T1000 (cell line): ENCODE measurements at regions not wholly inside any gene's neighbourhood (a gene's known extent, or its start where the extent isn't known, plus 50 kb on each side); places are given as distances from the start of the nearest gene placed in this dataset.

ENCODE experiments used
- DNase-seq: peaks from one replicate; lab custom pipeline; 2025; ENCODE audit warnings: mixed read lengths; lab: John Stamatoyannopoulos, UW

DNA sequence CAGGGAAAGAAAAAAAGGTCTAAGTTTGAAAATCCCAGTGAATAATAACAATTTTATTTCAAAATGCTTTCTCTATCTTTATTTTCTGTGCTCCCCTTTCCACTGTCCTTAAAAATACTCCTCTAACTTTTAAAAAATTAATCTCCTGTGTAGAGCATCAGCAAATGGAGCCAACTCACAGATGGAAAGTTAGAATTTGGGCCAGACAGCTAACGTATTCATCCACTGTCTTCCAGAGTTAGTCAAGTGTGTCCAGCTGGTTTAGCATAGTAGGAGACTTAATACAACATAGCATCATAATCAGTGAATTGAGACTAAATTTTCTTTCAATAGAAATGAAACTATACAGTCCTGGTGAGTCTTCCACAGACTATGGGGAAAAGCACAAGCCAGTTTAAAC lies 419.0 kb upstream of the LRRC7 start:
- DNase-seq: no peak

DNA sequence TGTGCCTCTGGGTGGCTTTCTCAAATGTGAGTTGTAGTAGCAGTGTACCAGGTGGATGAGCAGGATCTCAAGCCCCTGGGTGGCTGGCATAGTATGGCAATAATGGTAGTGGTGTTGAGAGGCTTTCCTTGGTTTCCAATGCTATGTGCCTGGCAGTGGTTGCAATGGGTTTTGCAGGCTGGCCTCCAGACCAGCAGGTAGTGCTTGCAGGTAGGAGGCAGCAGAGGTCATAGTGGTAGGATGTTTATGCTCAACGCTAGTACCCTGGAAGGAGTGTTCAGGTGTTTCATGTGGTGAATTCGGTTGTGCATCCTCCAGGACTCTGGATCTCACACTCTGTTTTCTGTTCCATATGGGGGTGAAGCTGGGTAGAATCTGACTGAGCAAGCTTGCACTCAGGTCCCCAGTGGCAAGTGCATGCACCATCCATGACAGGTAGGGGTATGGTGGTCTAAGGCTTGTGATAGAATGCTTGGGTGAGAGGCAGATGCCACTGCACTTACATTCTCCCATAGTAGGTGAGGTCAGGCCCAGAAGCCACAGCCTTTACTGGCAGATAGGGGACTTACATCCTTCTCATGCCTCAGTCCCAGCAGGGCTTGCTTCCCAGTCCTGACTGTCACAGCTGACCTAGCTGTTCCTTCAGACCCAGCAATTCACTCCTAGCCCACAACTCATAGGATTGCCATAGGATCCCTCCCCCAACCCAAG lies 410.5 kb upstream of the LRRC7 start:
- DNase-seq: no peak

DNA sequence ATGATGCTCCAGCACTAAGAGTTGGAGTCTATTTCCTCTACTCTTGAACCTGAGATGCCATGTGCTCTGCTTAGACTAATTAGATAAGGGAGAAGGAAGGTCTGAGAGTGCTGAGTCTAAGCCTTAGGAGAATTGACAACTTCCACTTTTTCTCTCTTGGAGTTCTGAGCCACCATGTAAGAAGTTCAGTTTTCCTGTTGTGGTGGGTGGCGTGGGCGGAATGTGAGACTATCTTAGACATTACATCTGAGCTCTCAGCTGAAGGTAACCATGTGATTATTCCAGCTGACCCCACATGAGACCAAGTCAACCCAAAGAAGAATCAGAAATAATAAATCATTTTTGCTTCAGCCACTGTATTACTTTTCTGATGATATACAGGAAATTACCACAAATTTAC lies 404.5 kb upstream of the LRRC7 start:
- DNase-seq: no peak

DNA sequence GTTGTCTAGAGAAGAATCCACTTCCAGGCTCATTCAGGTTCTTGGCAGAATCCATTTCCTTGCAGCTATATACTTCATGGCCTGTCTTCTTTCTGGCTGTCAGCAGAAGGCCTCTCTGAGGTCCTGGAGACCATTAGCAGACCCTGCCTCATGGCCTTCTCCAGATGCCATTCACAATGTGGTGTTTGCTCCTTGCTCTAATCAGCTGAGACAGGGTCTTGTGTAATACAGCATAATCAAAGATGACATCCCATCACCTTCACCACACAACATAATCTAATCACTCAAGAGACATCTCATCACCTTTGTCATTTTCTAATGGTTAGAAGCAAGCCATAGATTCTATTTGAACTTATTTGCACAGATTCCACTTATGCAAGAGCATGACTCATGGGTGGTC lies 403.9 kb upstream of the LRRC7 start:
- DNase-seq: no peak

DNA sequence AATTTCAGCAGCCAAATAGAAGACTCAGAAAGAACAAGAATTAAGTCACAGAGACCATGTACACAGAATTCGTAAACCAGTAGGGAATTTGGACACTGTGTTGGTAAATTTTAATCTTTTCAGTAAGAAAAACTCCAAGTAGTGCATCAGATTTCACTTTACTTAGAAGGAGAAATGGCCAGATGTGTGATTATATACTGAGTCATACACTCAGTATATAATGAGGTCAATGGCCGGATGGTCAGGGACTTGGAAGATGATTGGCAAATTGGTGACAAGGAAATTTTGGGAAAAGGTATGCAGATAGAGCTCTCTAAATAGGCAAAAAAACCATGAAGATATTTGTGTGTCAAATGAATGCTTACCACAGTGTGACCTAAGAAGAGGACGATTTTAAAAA lies 399.8 kb upstream of the LRRC7 start:
- no peak for DNase-seq

DNA sequence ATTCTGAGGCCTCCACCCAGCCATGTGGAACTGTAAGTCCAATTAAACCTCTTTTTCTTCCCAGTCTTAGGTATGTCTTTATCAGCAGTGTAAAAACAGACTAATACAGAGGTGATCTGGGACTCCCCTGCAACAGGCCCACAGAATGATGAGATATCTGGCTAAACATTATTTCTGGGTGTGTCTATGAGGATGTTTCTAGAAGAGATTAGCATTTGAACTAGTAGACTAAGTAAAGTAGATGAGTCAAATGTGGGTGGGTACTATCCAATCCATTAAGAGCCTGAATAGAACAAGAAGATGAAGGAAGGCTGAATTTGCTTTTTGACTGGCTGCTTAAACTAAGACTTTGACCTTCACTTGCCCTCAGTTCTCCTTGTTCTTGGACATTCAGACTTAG lies 396.5 kb upstream of the LRRC7 start:
- DNase-seq: no peak

DNA sequence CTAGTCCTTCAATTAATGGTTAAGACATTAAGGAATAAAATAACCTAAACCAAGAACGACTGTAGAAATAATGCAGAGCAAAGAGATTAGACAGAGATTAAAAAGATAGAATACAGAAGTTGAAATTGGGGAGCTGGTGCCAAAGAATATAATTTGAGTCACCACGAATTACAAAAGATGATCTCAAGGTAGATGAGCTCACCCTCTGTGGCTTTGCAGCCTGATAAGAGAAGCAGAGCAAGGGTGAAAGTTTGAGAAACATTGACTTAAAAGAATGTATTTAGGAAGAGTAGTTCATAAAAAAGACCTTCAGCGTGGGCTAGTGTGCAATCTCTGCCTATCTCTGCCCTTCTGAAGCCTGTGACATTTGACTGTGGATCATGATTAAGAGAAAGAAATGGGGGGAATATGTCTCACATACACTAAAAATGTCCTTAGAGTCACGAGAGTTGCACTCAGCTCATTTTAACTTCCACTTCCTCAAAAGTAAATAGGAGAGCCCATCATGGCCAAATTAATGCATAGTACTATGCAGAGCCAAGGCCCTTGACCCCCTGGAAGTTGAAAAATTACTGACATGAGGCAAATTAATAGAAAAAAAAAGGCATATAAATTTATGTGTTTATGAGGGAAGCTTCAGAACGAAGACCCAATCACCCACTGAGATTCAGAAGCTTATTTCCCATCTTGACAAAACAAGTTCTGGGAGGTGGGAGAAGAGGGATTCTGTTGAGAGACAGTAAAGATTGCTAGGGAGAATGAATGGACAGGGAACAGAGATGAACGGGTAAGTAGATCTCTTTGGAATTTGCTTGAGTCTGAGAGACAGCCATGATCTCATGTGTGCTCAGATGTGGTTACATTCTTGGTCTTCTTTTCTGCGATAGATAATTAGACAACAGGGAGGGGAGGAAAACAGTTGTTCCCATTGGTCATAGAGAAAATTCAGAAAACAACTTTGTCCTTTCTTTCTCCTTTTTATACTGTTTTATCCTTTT lies 395.4 kb upstream of the LRRC7 start:
- peak; percentile 3 for DNase-seq

DNA sequence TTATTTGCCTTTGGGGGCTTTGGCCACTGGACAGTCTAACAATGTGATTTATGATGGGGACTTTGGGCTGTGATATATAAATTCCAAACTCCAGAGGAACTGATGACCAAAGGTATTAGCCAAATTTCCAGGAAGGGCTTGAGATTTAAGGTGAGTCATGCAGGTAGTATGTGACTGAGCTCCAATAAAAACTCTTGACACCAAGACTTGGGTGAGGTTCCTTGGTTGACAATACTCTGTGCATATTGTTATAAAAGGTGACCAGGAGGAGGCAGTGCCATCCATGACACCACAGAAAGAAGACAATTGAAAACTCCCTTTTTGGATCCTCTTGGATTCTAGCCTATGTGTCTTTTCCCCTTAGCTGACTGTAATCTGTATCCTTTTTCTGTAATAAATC lies 392.7 kb upstream of the LRRC7 start:
- no peak for DNase-seq

DNA sequence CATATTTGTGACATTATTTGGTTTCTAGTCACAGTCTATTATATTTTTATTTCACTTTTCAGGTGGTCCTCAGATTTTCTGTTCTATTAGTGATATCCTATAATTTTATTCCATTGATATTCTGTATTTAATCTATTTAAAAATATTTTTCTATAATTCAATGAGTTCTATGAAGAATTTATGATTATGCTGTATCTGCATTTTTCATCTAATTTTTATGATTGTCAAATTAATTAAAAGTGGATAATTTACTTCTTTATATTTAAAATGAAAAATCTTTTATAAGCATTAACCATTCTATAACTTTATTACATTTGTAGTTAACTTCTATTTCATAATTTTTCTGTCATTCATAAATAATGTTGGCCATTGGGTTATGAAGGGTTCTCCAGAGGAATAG lies 387.4 kb upstream of the LRRC7 start:
- no peak for DNase-seq

DNA sequence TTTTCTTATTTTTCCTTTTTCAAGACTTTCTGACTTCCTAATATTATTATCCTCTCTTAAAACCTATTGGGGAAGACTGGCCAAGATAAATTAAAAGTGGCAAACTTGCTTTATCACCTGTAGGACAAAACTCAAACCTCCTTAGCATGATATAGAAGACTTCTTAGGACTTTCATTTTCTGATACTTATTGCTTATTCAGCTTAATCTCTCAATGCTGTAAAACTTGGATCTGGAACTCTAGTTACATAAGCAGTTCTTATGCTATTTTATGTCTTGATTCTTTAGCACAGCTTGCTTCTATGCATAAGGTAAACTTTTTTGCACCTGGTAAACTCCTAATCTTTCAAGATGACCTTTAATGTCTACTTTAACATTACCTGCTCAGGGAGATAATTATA lies 382.3 kb upstream of the LRRC7 start:
- no peak for DNase-seq

DNA sequence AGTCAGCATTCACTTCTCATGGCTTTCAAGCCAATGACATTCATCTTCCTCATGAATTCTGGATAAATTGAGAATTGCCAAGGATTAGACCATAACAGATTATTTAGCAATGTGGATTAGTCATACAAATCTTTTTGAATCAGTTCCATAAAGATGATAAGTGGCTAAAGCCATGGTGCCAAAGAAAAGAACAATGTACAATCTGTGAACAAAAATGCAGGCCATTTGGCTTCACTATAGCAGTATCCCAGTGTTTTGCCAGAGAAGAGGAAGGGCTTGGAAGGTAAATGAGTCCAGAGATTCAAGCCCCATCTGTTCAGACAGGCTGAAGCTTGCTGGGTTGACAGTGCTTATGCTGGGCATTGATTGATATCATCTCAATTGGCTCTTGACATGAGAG lies 376.4 kb upstream of the LRRC7 start:
- DNase-seq: no peak

DNA sequence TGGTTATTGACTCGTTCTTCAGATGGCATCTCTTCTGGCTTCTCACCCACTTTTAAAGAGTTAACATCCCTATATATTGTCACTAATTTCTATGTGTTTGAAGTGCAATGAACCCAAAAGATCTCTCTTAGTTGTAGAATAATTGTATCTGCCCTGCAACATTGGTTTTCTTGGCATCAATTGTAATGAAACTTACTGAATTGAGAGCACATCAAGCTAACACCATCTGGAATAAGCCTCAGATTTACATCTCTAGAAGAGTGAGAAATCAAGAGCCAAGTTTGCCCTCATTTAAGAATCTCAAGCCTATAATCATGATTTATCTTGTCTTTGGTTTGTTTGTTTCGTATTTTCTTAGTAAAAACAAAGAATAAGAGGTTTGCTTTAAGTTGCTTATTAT lies 372.6 kb upstream of the LRRC7 start:
- DNase-seq: no peak

DNA sequence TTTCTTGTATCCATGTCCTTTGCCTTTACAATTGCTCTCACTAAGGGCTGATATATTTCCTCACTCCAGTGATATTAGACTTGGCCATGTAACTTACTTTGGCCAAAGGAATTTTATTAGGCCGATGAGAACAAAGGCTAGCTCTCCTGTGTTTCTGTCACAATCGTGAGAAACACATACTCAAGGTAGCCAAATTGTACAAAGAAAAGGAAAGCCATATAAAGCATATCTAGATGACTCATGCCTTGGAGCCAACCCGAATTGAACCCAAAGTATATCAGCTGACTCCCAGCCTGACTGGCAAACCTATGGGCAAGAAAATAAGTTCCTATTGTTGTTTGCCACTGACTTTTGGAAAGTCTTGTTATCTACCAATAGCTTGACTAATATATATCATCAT lies 371.7 kb upstream of the LRRC7 start:
- DNase-seq: no peak

DNA sequence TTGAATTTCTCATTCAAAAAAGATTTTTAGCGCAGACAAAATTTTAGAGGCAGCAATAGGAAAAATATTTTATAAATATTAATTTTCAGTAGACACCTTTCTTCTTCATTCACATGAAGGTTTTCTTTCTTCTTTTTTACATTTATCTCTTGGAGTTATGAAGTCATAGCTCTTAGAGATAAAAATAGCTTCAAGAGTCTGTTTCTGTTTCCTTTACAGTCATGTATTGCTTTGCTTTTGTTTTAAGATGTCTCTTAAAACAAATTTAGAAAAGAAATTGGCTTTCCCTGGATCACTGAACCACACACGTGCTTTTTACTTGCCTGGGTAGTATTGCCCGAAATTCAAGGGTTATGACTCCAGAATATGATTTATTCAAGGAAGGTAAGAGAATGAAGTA lies 369.9 kb upstream of the LRRC7 start:
- DNase-seq: no peak

DNA sequence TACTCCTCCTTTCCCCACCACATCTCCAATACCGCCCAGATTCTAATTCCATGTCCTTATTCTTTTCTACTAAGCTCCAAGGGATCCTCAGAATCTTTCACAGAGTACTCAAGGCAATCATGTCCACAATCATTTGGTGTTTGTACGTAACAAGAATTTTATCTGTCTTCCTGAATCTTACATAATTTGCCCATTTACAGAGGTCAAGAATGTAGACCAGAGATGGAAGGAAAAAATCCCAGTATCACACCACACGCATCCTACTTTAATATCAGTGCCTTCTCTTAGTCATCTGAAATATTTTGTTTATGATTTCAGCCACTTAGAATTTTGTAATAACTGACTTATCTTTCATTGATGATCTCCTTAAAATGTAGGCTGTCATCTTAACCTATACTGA lies 366.0 kb upstream of the LRRC7 start:
- no peak for DNase-seq

DNA sequence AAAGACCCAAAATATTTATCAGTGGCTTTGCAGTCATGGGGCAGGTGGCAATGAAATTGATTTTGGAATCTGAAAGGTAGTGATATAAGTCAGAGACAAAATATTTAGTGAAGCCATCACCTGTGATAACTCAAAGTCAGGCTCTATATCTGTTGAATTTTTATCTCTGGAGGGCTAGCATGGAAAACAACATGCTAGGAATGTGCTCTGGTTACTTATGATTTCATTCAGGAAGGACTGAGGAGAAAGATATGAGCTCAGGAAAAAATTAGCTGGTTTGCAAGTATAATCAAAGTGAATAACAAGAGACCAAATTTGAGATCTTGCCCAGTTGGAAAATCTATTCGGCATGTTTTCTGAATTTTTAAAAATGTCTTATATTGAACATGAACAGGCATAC lies 364.6 kb upstream of the LRRC7 start:
- no peak for DNase-seq

DNA sequence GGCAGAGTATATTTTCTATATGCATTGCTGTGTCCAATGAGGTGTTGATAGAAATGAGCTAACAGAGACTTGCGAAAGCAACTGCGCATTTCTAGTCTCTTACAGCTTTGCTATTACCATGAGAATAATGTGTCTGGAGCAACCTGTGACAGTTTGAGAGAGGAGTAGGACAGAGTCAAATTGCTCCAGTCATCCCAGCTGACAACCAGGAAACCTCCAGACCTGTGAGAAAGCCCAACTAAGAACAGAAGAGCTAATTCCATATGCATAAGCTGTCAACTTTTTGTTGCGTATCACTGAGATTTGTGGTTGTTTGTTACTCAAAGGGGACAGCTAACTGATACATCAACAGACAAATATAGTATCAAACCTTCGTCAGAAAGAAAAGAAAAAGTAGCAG lies 354.1 kb upstream of the LRRC7 start:
- DNase-seq: no peak

DNA sequence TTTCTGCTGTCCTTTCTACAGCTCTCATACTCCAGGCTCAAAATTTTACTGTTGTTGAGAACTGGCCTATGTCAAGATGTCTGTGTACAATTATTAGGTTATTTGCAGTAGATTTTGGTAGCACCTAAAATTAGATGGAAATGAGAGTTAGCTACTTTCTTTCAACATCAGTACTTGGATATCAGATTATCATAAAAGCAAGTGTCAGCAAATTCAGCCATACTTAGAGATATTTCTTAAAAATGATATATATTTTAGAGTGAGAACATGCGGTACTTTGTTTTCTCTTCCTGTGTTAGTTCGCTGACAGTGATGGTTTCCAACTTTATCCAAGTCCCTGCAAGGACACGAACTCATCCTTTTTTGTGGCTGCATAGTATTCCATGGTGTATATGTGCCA lies 351.8 kb upstream of the LRRC7 start:
- DNase-seq: no peak

DNA sequence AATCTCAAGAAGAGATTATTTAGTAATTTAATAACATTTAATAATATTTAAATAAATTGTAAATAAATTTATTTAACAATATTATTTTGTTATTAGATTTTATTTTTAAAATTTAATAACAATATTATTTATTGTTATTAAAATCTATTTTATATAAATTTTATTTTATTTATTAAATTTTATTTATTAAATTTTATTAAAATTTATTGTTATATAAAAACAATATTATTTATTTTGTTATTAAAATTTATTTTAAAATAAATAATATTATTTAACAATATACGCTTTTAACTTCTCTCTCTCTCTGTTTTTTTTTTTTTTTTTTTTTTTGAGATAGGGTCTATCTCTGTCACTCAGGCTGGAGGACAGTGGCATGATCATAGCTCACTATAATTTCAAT lies 347.1 kb upstream of the LRRC7 start:
- DNase-seq: no peak

DNA sequence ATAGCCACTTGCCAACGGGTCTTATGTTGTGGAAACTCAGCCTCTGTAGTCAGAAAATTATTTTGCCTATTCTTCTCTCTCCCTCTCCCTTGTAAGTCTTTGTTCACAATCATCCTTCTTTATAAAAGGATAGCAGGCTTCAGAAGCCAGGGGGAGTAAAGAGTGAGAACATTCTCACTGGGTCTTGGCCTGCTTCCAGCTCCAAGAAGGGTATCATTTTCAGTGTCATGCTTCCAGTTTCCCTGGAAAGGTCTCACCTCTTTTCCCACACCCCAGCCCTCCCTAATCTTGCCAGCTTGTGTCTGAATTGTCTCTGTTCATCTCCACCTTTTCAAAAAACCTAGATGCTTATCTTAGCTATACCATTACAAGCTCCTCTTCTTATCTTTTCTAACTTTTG lies 346.2 kb upstream of the LRRC7 start:
- no peak for DNase-seq

DNA sequence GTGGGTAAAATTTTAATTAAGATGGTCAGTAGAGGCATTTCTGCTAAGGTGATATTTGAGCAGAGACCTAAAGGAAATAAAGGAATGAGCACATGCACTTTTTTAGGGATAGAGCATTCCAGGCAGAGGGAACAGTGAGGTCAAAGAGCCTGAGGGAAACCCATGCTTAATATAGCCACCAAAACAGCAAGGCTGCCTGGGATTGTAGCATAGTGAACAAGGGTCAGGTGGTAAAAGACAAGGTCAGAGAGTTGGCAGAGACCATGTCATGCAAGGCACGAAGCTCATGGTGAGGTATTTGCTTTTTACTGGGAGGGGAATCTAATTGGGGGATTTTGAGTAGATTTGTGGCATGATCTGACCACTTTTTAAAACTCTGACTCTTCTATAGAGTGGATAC lies 344.6 kb upstream of the LRRC7 start:
- no peak for DNase-seq

DNA sequence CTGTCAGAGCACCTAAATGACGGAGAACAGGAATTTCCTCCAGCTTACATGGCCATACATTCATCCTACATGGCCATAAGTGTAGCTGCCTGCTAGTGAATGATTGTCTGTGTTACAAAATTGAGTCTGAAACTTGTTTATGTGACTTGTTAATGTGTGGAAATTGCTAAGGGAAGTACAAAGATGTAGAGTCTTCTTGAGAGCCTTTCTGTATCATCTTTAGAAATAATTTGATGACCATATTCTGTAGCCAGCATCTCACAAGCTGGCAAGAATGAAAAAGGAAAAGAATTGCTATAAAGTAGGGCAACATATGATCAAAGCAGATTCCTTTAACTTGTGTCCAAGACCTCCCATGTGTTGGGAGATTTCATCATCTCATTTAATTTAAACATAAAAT lies 339.2 kb upstream of the LRRC7 start:
- DNase-seq: no peak

DNA sequence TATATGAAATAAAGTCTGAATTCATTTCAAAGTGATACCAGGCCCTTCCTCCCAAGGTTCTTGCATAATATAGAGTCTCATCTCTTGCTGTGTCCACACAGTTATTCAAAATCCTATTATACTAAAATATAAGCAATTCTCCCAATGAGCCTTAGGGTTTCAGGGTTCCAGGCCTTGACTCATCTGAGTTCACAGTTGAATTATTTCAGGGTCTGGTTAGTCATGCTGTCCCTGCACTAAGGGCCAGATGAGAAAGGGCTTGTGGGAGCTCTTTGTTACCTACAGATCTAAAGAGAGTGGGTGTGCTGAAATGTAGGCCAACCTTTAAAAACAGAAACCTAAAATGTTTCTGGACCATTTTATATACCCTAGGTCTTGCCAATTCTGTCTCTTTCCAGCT lies 337.5 kb upstream of the LRRC7 start:
- DNase-seq: no peak

DNA sequence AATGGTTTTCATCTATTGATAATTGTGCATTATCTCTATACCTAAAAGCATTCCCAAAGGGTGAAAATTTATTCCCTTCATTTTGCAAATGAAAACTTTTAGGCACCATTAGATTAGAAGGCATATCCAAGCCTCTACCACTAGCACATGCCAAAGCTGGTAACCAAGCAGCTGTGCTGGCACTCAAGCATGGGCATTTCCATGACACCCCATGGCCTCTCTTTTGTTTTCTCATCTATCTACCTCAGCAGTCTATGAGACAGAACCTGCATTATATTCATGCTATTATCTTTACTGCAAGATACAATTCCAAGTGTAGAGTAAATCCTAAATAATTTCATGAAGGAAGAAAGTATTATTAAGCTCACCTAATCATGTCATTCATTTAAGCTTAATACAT lies 334.3 kb upstream of the LRRC7 start:
- DNase-seq: no peak
